Activated T-cell treated with anti-CD3 and anti-CD28 coated beads, Interleukin-2, amount 50 U/mL, for 4 hours (primary cell): ENCODE measurements at regions not wholly inside any gene's neighbourhood (a gene's known extent, or its start where the extent isn't known, plus 50 kb on each side); places are given as distances from the start of the nearest gene placed in this dataset.
"Not testable (repeated sequence)": the region's sequence is repeated elsewhere in the genome, so short reads cannot be mapped to it uniquely, and the experiment has no call there.

Source experiments
- ATAC-seq, 2 donors: fragments of 200-7000 bp; cut with Tn5 transposase; one replicate each; pipeline ENCODE4 v1.10.0; 2021
- DNase-seq: peaks from one replicate; pipeline ENCODE4 v3.0.0-alpha.2; 2020
- H3K27me3 Mint-ChIP-seq: one replicate; pipeline ENCODE4 v1.8.0; 2021; ENCODE audit warnings: low read depth, mixed read lengths
- H3K36me3 Mint-ChIP-seq: one replicate; pipeline ENCODE4 v1.8.0; 2022; ENCODE audit warnings: mixed read lengths; ENCODE audit not compliant: insufficient read depth
- H3K4me1 Mint-ChIP-seq: one replicate; pipeline ENCODE4 v1.8.0; 2021; ENCODE audit warnings: low read depth, mixed read lengths
- H3K4me3 Mint-ChIP-seq: one replicate; pipeline ENCODE4 v1.8.0; 2021; ENCODE audit warnings: mild to moderate bottlenecking, moderate library complexity, mixed read lengths
- H3K9me3 Mint-ChIP-seq: one replicate; pipeline ENCODE4 v1.8.0; 2021; ENCODE audit warnings: mixed read lengths

DNA sequence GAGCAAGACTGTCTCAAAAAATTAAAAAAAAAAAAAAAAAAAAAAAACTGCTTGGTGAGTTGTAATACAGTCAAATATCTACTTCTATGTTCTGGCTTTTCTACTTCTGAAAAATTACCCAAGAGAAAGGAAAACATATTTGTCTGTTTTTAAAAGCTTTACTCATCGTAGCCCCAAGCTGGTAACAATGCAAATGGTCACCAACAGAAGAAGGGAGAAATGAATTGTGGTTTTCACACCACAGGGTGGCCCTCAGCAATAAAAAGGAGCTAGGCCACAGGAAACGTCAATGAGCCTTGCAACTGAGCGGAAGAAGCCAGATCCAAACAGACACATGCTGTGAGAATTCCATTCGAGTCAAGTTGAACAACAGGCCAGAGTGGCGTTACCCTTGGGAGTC is 121.0 kb downstream of the CDRT15L2 start:
- DNase-seq, H3K4me3 Mint-ChIP-seq, ATAC-seq, H3K9me3 Mint-ChIP-seq, H3K27me3 Mint-ChIP-seq, H3K36me3 Mint-ChIP-seq: not testable (repeated sequence)
- peaks cover 12% of the 10 kb centered on the region for H3K4me1 Mint-ChIP-seq

DNA sequence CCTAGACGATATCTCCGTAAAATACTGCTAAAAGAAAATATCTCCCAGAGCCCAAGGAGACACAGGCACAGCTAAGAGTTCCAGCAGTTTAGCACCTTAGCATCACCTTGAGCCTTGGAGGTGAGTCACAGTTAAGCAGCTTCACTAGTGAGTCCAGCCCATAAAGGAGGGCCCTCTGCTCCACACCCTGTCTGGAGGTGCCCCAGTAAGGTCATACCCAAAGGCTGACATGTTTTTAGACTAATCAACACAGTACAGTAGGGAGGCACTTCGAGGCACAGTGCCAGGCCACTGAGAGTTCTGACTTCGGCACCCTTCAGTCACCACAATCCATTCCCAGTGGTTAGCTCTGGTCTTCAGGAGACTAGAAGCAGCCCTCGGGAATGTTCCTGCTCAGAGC is 121.8 kb downstream of the CDRT15L2 start:
- not testable (repeated sequence) for DNase-seq, H3K9me3 Mint-ChIP-seq, ATAC-seq, H3K27me3 Mint-ChIP-seq, H3K36me3 Mint-ChIP-seq, H3K4me3 Mint-ChIP-seq
- H3K4me1 Mint-ChIP-seq = peaks cover 12% of the 10 kb centered on the region

DNA sequence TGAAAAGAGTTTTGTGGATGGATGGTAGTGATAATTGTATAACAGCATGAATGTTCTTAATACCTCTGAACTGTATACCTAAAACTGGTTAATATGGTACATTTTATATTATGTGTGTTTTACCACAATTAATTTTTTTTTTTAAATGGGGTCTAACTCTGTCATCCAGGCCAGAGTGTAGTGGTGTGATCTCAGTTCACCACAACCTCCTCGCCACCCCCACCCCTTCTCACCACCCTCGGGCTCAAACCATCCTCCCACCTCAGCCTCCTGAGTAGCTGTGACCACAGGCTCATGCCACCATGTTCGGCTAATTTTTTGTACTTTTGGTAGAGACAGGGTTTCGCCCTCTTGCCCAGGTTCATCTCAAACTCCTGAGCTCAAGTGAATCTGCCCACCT is 123.2 kb downstream of the CDRT15L2 start:
- no peak for DNase-seq
- no peak for ATAC-seq

DNA sequence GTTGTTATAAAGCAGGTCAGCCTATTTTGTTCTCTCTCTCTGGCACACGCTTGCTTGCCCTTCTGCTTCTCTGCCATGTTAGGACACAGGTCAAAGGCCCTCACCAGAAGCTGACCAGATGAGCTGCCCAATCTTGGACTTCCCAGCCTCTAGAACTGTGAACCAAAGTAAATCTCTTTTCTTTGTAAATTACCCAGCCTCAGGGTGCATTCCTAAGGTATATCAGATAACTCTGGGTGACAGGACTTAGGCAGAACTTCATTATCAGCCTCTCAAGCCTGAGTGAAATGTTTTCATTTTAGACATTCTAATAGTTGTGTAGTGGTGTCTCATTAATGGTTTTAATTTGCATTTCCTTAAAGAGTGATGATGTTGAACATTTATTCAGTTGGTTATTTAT is 124.3 kb downstream of the CDRT15L2 start:
- no peak for ATAC-seq
- Mint-ChIP-seq H3K4me3 (no peak overlapping the region), H3K9me3 (no peaks in the 10 kb centered on the region), H3K36me3 (no peaks in the 10 kb centered on the region), H3K27me3 (no peaks in the 10 kb centered on the region), H3K4me1 (peaks cover 3% of the 10 kb centered on the region)
- no peak for DNase-seq

More for the DNA sequence above, 123.2 kb downstream of the CDRT15L2 start:
- H3K4me1 Mint-ChIP-seq = peaks cover 10% of the 10 kb centered on the region
- H3K36me3 Mint-ChIP-seq = no peaks in the 10 kb centered on the region
- no peaks in the 10 kb centered on the region for H3K9me3 Mint-ChIP-seq
- H3K27me3 Mint-ChIP-seq = no peaks in the 10 kb centered on the region
- no peak overlapping the region for H3K4me3 Mint-ChIP-seq

DNA sequence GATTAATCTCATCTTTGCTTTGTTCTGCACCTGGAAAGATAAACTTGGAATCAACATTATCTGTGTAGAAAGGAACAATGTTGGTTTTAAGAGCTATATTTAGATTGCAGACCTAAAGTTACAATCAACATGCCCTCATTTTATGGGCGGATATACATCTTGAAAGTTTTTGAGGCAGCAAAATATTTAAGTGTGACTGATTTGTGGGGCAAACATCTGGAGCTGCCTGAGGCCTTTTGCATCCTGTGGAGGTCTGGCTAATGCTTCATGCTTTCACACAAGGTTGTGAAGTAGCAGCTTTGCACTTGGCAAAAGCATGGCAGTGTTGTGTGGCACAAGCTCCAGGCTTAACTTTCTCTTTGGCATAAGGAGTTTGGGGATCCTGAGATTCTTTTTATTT is 125.7 kb downstream of the CDRT15L2 start:
- H3K4me3 Mint-ChIP-seq, H3K9me3 Mint-ChIP-seq, DNase-seq, H3K27me3 Mint-ChIP-seq, H3K36me3 Mint-ChIP-seq, ATAC-seq, H3K4me1 Mint-ChIP-seq: not testable (repeated sequence)

DNA sequence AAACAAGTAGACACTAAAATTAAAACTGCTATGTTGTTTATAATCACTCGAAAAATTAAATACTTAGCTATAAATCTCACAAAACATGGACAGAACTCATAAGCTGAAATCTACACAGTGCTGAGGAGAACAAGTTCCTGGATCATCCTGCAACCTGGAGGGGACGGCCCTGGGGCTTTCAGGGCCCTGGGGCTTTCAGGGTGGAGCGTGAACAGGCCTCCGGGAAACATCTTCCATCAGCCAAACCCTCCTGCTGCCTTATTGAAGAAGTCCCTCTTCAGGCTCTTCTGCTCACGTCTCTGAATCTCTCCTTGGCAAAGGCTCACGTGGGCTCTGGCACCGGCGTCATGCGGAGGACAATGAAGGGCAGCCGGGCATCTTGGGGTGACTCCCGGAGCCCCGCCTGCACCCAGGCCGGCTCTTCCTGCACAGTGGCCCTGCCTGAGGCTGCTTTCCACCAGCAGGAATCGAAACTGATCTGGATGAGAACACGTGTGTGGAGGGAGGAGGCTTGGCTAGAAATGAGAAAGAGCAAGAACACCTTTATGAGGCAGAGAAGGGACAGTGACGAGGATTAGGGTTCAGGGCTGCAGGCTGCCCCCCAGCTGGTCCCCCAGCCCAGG is 127.3 kb downstream of the CDRT15L2 start:
- ATAC-seq = no peak
- DNase-seq = no peak
- no peak overlapping the region for H3K4me3 Mint-ChIP-seq
- H3K9me3 Mint-ChIP-seq = no peaks in the 10 kb centered on the region
- no peaks in the 10 kb centered on the region for H3K27me3 Mint-ChIP-seq
- H3K36me3 Mint-ChIP-seq = no peaks in the 10 kb centered on the region
- H3K4me1 Mint-ChIP-seq = no peaks in the 10 kb centered on the region

DNA sequence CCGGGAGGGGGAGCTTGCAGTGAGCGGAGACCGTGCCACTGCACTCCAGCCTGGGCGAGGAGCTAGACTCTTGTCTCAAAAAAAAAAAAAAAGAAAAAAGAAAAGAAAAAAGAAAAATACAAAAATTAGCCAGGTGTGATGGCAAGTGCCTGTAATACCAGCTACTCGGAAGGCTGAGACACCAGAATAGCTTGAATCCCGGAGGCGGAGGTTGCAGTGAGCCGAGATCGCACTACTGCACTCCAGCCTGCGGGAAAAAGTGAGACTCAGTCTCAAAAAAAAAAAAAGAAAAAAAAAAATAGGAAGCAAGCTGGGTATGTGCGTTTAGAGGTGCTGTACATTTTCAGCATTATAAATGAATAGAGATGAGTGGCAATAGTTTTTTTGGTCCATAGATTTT is 129.3 kb downstream of the CDRT15L2 start:
- not testable (repeated sequence) for DNase-seq, H3K9me3 Mint-ChIP-seq, H3K36me3 Mint-ChIP-seq, H3K4me3 Mint-ChIP-seq, ATAC-seq, H3K27me3 Mint-ChIP-seq, H3K4me1 Mint-ChIP-seq

DNA sequence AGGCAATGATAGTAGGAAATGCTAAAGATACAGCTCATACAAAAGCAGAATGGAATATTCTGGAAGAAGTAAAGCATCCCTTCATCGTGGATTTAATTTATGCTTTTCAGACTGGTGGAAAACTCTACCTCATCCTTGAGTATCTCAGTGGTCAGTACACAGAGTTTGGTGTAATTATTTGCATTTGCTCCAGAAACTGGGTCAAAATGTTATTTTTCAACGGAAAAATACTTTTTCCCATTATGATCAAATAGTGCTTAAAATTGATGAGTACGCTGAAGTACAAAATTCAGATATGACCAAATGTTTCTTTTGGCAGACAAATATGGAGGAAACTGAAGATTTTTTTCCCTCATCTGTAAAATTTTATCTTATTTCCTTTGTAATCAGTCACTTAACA is 137.0 kb downstream of the CDRT15L2 start:
- not testable (repeated sequence) for H3K27me3 Mint-ChIP-seq, H3K9me3 Mint-ChIP-seq, DNase-seq, H3K4me3 Mint-ChIP-seq, H3K36me3 Mint-ChIP-seq, ATAC-seq, H3K4me1 Mint-ChIP-seq

DNA sequence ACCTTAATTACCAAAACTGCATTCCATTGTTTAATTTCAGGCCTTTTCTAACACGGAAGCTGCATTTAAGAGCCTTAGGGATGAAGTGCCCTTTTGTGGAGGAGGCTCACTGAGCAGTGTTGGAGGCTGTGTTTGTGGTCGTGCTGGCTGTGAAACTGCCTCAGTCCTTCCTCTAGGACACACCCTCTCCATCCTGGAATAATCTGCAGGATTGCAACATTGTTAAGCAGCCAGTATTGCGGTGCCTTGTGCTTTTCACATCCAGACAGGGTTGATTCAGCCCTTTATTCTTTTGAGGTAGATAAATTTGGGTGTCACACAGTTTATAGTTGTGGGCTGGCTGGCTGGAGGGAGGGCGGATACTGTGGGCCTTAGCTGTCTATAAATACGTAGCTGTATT is 141.6 kb downstream of the CDRT15L2 start:
- peaks cover 4% of the 10 kb centered on the region for H3K27me3 Mint-ChIP-seq
- H3K9me3 Mint-ChIP-seq = no peaks in the 10 kb centered on the region
- no peaks in the 10 kb centered on the region for H3K4me1 Mint-ChIP-seq

DNA sequence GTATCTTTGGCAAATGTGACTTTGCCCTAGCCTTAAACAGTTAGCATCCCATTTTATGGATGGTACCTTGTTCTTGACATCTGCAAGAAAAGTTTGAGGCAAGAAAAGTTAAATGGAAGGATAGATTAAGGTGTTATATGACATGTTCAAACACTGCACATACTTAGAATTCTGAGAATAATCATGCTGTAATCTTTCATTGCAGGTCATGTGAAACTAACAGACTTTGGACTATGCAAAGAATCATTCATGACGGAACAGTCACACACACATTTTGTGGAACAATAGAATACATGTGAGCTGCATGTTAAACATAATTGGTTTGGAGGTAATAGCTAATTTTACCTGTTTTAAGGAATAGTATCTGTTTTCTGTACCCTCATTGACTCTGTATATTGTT is 144.9 kb downstream of the CDRT15L2 start:
- not testable (repeated sequence) for H3K27me3 Mint-ChIP-seq, H3K4me3 Mint-ChIP-seq, DNase-seq, H3K36me3 Mint-ChIP-seq, H3K4me1 Mint-ChIP-seq, H3K9me3 Mint-ChIP-seq, ATAC-seq

More for the DNA sequence above, 141.6 kb downstream of the CDRT15L2 start:
- H3K36me3 Mint-ChIP-seq = no peaks in the 10 kb centered on the region
- no peak overlapping the region for H3K4me3 Mint-ChIP-seq
- ATAC-seq = no peak
- DNase-seq = no peak

DNA sequence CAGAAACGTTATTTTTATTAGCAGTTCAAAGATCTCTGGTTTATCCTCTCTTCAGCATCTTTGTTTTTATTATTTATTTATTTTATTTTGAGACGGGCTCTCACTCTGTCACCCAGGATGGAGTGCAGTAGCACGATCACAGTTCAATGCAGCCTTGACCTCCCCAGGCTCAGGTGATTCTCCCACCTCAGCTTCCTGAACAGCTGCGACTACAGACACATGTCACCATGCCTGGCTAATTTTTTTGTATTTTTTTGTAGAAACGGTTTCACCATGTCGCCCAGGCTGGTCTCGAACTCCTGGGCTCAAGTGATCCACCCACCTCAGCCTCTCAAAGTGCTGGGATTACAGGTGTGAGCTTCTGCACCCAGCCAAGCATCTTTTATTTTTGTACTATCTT is 147.7 kb downstream of the CDRT15L2 start:
- H3K9me3 Mint-ChIP-seq, DNase-seq, H3K36me3 Mint-ChIP-seq, H3K4me3 Mint-ChIP-seq, ATAC-seq, H3K4me1 Mint-ChIP-seq: not testable (repeated sequence)
- peaks cover 11% of the 10 kb centered on the region for H3K27me3 Mint-ChIP-seq

DNA sequence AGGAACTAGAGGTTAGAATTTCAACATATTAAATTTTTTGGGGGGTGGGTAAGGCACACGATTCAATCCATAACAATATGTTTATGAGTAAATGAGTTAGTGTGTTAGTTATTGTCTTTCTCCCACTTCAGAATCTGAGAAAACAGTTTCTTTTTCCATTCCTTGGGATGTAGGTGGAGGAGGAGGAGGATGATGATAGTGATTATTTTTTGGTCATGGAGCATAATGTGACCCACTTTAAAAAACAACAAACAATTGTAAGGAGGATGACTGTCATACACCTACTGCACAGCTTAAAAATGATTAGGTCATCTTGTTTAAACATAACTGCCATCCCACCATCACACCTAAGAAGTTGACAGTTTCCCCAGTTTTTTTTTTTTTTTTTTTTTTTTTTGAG is 148.7 kb downstream of the CDRT15L2 start:
- ATAC-seq (no peak), DNase-seq (no peak)
- Mint-ChIP-seq H3K36me3 (no peaks in the 10 kb centered on the region), H3K27me3 (peaks cover 15% of the 10 kb centered on the region), H3K4me1 (no peaks in the 10 kb centered on the region), H3K4me3 (no peak overlapping the region), H3K9me3 (no peaks in the 10 kb centered on the region)

DNA sequence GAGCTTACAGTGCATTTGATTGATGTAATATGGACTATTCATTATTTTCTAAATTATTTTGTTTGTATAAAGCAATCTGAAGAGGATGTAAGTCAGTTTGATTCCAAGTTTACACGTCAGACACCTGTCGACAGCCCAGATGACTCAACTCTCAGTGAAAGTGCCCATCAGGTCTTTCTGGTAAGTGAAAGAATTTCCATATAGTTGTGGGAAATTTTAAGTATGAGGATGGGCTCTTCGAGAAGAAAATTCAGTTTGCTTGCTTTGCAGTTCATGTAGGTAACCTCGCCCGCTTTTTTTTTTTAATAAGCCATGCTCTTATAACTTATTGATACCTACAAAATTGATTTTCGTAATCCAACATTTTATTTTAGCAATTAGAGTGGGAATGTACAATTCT is 151.6 kb downstream of the CDRT15L2 start:
- H3K9me3 Mint-ChIP-seq, ATAC-seq, H3K36me3 Mint-ChIP-seq, DNase-seq, H3K4me3 Mint-ChIP-seq, H3K4me1 Mint-ChIP-seq: not testable (repeated sequence)
- peaks cover 12% of the 10 kb centered on the region for H3K27me3 Mint-ChIP-seq

DNA sequence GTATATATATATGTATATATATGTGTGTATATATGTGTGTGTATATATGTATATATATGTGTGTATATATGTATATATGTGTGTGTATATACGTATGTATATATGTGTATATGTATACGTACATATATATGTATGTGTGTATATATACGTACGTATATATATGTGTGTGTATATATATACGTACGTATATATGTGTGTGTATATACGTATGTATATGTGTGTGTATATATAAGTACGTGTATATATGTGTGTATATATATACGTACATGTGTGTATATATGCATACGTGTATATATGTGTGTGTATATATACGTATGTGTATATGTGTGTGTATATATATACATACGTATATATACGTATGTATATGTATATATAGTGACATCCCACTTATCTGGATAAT is 154.4 kb downstream of the CDRT15L2 start:
- H3K9me3 Mint-ChIP-seq = no peaks in the 10 kb centered on the region
- H3K27me3 Mint-ChIP-seq = peaks cover 17% of the 10 kb centered on the region
- H3K4me1 Mint-ChIP-seq = no peaks in the 10 kb centered on the region
- no peak for DNase-seq
- H3K4me3 Mint-ChIP-seq = no peak overlapping the region
- no peak for ATAC-seq
- no peaks in the 10 kb centered on the region for H3K36me3 Mint-ChIP-seq

DNA sequence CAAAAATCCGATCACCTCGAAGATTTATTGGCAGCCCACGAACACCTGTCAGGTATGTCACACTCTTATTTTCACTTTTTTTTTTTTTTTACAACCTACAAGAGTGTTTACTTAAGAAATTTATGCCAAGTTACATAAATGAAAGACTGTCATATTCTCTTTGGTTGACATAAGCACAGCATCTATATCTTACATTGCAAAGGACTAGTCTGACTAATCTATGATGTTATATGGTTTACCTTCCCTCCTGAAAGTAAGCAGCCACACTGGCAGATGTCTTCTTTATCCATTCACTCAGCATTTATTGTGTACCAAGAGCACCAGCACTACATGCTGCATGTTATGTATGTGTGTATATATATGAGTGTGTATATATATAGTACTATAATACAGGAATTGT is 156.3 kb downstream of the CDRT15L2 start:
- H3K27me3 Mint-ChIP-seq = peaks cover 13% of the 10 kb centered on the region
- no peaks in the 10 kb centered on the region for H3K9me3 Mint-ChIP-seq
- no peak for DNase-seq
- H3K4me1 Mint-ChIP-seq = no peaks in the 10 kb centered on the region
- H3K36me3 Mint-ChIP-seq = no peaks in the 10 kb centered on the region
- H3K4me3 Mint-ChIP-seq = no peak overlapping the region
- ATAC-seq = no peak

DNA sequence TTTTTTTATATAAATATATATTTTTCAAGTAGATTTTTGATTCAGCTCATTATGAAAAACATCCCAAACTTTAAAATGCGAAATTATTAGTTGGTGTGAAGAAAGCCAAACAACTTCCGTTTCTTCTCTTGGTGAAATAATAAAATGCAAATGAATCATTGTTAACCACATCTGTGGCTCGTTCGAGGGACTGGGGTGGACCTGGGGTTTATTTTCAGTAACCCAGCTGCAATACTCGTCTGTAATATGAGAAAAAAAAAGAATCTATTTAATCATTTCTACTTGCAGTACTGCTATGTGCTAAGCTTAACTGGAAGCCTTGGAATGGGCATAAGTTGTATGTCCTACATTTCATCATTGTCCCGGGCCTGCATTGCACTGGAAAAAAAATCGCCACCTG is 158.1 kb downstream of the CDRT15L2 start:
- H3K27me3 Mint-ChIP-seq, H3K9me3 Mint-ChIP-seq, H3K36me3 Mint-ChIP-seq, H3K4me3 Mint-ChIP-seq, H3K4me1 Mint-ChIP-seq, DNase-seq, ATAC-seq: not testable (repeated sequence)
